Uterus (tissue), 2 donors: ENCODE measurements at regions not wholly inside any gene's neighbourhood (a gene's known extent, or its start where the extent isn't known, plus 50 kb on each side); places are given as distances from the start of the nearest gene placed in this dataset.

Source experiments
- CTCF ChIP-seq, 4 experiments: fragments of 200-600 bp in 2 of 4; fragments of 450-650 bp in 2 of 4; sonication (generic) in 2 of 4; IDR thresholded peaks; one replicate each; pipeline ENCODE4 v1.5.1; 2016 to 2019; ENCODE audit warnings: antibody characterized with exemption in 4 of 4, mild to moderate bottlenecking in 2 of 4, moderate library complexity in 1 of 4
- POLR2A ChIP-seq, 2 donors: fragments of 450-650 bp; IDR thresholded peaks; one replicate each; pipeline ENCODE4 v1.6.1; 2016; ENCODE audit warnings: antibody characterized with exemption in 2 of 2, mild to moderate bottlenecking in 1 of 2, moderate library complexity in 1 of 2

GRCh38 chr4:35818520-35818919, 425.8 kb downstream of the ARAP2 start:
- no peak for TF ChIP-seq CTCF (IDR thresholded peaks at IDR 0.05)
- no peak for TF ChIP-seq POLR2A (IDR thresholded peaks at IDR 0.05)
